Kidney epithelial cell (primary cell): ENCODE measurements at regions not wholly inside any gene's neighbourhood (a gene's known extent, or its start where the extent isn't known, plus 50 kb on each side); places are given as distances from the start of the nearest gene placed in this dataset.

Experiments
- DNase-seq: peaks from one replicate; pipeline ENCODE4 v3.0.0-alpha.2; 2010; ENCODE audit warnings: low read depth
- H3K27me3 ChIP-seq: 2 replicates; pipeline ENCODE4 v1.6.0; 2011; ENCODE audit warnings: low read length; ENCODE audit not compliant: control insufficient read depth, insufficient read depth
- H3K36me3 ChIP-seq: 2 replicates; pipeline ENCODE4 v1.5.1; 2011; ENCODE audit warnings: low read length; ENCODE audit not compliant: control insufficient read depth, insufficient read depth
- H3K4me3 ChIP-seq: 2 replicates; pipeline ENCODE4 v1.5.1; 2011; ENCODE audit warnings: low read depth, mild to moderate bottlenecking, control low read depth, low read length
- CTCF ChIP-seq: IDR thresholded peaks from 2 replicates; pipeline ENCODE4 v1.5.1; 2011; ENCODE audit warnings: mild to moderate bottlenecking, moderate library complexity, low read length, control low read depth, inconsistent platforms; ENCODE audit not compliant: insufficient read depth, poor library complexity, severe bottlenecking

- no peak for DNase-seq
- no peak overlapping the region for H3K4me3 ChIP-seq
- no peak for TF ChIP-seq CTCF
- H3K36me3 ChIP-seq, result no peaks in the 10 kb centered on the region
- H3K27me3 ChIP-seq, result no peaks in the 10 kb centered on the region
These were observed 486.0 kb upstream of the CTSO start for GRCh38 chr4:156439576-156440200.

- H3K36me3 ChIP-seq, result no peaks in the 10 kb centered on the region
- no peak for DNase-seq
- TF ChIP-seq CTCF, result no peak
These were observed 484.0 kb upstream of the CTSO start for GRCh38 chr4:156437666-156438065.

GRCh38 chr4:156422576-156422975 lies 468.9 kb upstream of the CTSO start:
- TF ChIP-seq CTCF, result no peak
- no peaks in the 10 kb centered on the region for H3K27me3 ChIP-seq
- H3K4me3 ChIP-seq, result no peak overlapping the region
- no peak for DNase-seq
- no peaks in the 10 kb centered on the region for H3K36me3 ChIP-seq

More at GRCh38 chr4:156437666-156438065, 484.0 kb upstream of the CTSO start:
- no peaks in the 10 kb centered on the region for H3K27me3 ChIP-seq
- no peak overlapping the region for H3K4me3 ChIP-seq

- TF ChIP-seq CTCF, result no peak
- no peak for DNase-seq
These were observed 467.0 kb upstream of the CTSO start for GRCh38 chr4:156420623-156421022.

GRCh38 chr4:156419080-156419685 lies 465.5 kb upstream of the CTSO start:
- H3K36me3 ChIP-seq, result no peaks in the 10 kb centered on the region
- no peak for DNase-seq
- no peaks in the 10 kb centered on the region for H3K27me3 ChIP-seq
- TF ChIP-seq CTCF, result no peak
- no peak overlapping the region for H3K4me3 ChIP-seq

More at GRCh38 chr4:156420623-156421022, 467.0 kb upstream of the CTSO start:
- H3K36me3 ChIP-seq, result no peaks in the 10 kb centered on the region
- no peak overlapping the region for H3K4me3 ChIP-seq
- no peaks in the 10 kb centered on the region for H3K27me3 ChIP-seq

GRCh38 chr4:156414406-156414805 lies 460.7 kb upstream of the CTSO start:
- no peak for DNase-seq
- H3K36me3 ChIP-seq, result no peaks in the 10 kb centered on the region
- no peaks in the 10 kb centered on the region for H3K27me3 ChIP-seq
- H3K4me3 ChIP-seq, result no peak overlapping the region
- no peak for TF ChIP-seq CTCF
